GM21619 (cell line): ENCODE measurements at regions not wholly inside any gene's neighbourhood (a gene's known extent, or its start where the extent isn't known, plus 50 kb on each side); places are given as distances from the start of the nearest gene placed in this dataset.

ENCODE experiments used
- ATAC-seq: cut with Tn5 transposase; IDR thresholded peaks from one replicate; pipeline ENCODE4 v1.9.1; 2021; ENCODE audit not compliant: unreplicated experiment

DNA sequence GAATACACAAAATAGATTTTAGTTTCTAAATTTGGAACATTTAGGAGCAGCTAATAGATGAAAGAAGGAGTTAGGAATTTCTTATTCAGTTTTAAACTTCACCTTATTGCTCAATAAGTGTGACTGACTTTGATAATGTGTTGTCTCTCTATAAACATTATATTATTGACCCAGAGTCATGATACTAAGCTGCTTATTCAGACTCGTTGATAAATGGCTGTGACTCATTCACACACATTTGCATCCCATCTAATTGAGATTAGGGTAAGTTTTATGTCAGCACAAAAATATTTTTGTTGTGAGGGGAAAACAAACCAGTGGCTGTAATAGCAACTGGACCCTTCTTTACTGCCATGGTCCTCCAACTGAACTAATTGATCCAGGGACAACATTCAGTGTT is 137.6 kb downstream of the GOLIM4 start:
- ATAC-seq, result no peak

DNA sequence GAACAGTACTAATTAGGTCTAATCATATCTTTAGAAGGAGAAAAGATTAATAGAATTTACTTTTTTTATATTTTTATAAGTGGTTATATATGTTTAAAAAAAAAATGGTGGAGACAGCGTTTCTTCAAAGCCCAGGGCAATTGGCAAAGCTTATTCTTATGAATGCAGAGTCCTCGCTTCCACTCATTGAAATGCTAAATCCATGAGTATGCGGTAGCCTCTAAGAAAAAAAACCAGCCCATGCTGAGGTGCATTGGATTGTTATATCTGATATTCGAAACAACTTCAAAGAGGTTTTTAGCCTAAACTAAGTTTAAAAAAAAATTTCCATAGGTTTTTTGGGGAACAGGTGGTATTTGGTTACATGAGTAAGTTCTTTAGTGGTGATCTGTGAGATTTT is 142.8 kb downstream of the GOLIM4 start:
- no peak for ATAC-seq

DNA sequence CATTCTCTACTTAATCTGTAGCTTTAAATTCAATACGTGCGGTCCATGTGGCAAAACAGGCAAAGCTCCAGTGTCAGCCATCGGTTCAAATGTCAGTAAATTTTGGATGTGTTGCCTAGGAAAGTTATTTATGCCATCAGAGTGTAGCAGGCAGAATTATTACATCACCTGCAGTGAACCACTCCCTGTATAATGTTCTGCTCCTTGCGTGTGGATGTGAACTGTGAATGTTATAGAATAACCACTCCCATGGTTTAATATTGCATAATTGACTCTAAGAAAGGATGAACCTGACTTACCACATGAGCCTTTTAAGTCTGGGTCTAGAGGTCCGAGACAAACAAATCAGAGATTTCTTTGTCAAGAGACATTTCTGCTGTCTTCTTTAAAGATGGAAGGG is 145.5 kb downstream of the GOLIM4 start:
- ATAC-seq, result no peak

DNA sequence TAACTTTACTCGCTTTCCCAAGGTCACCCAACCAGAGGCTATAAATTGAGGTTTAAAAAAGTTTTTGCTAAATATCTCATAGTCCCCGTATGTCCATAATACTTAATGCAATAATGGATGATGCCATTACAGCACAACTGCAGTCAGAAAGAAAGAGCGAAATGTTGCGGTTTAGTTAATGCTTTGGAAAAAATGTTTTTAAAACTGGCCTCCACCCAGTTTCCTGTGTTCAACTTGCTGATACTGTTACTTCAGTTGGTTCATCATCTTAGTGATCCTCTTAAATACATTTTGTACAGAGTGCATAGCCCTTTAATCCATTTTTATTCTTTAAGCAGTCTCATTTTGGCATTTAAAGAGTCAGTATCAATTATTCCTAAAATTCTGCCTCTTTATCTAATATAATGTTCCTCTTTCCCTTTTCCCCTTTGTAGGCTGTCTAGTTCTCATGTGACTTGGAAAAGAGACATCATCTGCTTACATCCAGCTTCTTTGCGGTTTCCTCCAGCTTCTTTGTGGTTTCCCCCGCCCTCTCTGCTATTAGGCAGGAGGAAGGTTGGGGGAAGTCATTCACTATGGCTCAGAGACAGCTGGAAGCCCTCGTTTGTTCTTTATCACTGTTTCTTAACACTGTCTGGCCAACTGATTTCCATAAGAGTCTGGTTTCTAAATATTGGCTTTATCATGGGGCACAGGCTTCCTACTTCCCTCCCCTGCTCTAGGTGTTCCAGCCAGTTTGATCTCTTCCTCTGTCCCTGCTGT is 154.3 kb downstream of the GOLIM4 start:
- no peak for ATAC-seq

DNA sequence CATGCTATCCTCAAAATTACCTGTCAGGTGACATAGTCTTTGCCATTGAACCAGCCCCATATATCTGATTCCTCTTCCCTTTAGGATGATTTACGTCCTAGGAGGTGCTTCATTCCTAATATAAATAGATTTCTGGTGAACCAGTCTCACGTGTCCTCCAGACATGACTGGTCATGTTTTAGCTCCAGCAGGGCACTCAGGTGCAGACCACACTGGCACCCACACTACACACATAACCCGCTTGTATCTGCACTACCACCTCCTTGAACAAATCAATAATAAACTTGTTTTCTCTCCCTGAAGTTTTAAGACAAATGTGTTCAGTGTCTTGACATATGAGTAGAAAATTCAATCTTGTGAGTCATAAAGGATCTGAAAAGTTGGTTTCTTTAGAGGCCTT is 155.5 kb downstream of the GOLIM4 start:
- ATAC-seq, result no peak

DNA sequence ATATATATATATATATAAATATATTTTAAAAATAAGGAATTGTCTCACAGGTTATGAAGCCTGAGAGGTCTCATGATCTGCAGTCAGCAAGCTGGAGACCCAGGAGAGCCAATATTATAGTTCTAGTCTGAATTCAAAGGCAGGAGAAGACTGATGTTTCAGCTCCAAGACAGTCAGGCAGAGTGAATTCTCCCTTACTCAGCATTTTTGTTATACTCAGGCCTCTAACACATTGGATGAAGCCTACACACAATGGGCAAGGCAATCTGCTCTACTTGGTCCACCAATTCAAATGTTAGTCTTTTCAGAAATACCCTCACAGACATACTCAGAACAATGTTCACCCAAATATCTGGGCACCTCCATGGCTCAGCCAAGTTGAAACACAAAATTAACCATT is 157.2 kb downstream of the GOLIM4 start:
- ATAC-seq, result no peak

DNA sequence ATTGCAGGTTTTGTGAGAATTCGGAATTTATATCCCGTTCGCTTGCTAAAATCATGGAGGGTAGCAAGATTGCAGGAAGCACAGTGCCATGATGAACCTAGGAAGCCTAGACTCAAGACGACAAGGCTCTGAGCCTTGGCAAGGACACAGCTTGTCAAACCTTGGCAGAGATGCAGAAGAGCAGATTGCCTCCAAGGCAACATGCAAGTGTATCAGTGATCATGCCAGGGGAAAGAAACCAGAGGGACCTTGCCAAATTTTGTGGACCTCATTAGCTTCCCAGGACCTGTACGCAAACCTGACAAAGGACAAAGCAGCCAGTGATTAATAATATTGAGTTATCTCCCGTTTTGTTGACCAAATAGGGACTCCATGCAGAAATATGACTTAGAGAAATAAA is 159.7 kb downstream of the GOLIM4 start:
- ATAC-seq, result no peak

DNA sequence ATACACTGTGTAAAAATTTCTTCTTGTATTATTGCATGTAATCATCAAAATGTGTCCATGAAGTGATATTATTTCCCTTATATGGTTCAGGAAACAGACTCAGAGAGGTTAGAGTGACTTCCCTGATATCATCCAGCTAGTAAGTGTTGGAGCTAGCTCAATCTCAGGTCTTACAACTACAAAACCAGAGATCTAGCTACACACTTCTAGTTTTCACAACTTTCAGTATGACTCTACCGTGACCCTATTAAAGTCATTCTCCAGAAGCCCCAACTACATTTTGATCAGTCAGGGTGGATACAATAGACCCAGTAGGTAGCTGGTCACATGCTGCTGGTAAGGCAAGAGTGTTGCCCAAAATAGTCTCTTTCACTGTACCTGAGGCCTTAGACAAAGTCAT is 165.3 kb downstream of the GOLIM4 start:
- peak; percentile 40 for ATAC-seq

DNA sequence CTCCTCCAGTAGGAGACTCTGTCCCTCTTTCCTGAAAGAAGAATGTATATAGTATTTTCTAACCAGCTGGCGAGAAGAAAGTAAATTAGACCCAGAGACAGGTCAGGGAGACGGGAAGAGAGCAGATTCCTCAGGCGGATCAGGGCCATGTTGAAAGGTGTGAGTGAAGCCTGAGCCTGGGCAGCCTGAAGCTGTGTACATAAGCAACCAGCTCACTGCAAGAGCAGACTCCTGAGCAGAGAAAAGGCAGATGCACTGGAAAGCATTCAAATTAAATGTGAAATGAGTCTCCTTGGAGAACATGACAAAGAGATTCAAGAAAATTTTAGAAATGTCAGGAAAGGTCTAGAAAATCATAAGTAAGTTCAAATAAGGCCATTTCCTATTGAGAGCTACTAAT is 165.8 kb downstream of the GOLIM4 start:
- ATAC-seq, result no peak

DNA sequence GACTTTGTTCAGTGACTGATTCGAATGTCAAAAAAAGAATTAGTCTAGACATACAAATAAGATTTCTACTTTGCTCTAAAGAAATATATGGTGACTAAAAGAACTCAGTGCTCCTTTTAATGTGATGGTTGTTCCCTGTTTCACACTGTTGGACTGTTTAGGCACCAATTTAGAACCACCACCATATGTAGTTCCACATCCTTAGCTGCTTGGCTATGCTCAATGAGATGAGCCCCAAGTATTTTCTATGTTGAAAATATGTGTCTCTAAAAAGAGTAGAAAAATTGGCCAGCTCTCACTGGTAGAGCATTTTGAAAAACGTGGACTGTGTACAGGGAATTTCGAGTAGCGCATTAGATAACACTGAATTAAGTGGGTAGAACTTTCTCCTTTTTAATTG is 167.3 kb downstream of the GOLIM4 start:
- no peak for ATAC-seq

DNA sequence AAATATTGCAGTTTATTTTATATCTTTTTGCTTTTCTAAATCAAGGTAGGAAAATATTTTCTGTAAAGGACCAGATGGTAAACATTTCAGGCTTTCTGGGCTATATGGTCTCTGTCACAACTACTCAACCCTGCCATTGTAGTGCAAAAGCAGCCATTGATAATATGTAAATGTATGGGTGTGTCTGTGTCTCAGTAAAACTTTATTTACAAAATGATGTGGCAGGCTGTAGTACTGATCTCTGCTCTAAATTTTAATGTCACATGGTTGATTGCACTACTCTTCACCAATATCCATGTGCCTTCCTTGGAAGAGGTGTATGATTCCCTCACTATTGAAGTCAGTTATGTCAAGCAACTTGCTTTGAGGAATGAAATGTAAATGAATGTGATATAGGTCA is 175.0 kb downstream of the GOLIM4 start:
- ATAC-seq, result no peak

DNA sequence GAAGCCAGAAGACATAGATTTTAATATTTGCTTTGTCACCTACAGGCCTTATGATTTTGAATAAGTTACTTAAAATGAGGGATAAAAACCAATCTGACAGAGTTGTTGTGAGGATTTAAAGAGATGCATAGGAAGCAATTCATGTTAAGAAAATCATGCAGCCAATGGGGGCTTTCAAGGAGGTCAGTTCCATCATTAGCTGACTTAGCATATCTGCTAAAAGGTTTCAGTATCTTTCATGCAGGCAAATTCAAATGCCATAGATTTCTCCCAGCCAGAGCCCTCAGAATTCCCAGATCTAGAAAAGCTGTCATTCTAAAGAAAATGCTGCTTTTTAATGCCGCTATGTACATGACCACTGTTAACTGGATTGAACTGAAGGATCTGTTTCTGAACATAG is 176.1 kb downstream of the GOLIM4 start:
- no peak for ATAC-seq

DNA sequence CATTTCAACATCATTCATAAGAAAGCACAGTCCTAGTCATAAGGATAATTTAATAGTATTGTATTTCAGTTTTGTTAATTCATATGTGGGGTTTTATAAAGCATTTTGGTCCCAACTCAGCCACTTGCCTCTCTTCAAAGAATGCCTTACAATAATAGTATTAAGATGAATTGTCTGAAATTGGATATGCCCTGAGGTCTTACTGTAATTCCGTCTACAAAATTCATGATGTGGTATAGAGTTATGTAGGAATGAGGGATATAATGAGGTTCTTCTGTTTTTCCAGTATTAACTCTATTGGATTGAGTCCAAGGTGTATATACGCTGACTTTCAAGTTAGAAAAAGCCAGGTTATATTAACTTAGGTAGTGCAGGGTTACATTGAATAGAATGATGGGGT is 177.0 kb downstream of the GOLIM4 start:
- ATAC-seq, result no peak

DNA sequence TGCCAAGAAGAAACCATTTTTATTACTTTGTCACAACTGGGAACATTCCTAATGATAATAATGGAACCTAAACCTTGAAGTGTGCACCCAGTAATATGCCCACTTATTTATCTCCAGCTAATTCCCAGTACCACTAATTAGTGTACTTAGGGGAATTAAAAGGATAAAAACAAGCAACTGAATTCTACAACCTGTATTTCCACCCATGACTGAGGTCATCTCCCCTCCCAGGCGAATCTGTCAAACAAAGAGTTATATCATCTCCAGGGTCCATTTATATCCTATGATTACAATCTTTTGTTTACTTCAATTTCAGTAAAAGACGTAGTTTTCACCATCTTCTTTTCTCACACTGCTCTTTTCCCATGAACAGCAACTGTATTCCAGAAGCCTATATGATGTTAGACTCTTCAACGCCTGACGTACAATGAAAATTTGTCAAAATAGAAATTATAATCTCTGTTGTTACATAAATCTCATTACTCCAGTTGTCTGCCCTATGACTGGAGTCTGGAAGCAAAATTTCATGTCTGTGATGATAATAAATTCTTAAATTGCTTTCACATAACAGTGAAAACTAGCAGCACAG is 177.6 kb downstream of the GOLIM4 start:
- no peak for ATAC-seq

DNA sequence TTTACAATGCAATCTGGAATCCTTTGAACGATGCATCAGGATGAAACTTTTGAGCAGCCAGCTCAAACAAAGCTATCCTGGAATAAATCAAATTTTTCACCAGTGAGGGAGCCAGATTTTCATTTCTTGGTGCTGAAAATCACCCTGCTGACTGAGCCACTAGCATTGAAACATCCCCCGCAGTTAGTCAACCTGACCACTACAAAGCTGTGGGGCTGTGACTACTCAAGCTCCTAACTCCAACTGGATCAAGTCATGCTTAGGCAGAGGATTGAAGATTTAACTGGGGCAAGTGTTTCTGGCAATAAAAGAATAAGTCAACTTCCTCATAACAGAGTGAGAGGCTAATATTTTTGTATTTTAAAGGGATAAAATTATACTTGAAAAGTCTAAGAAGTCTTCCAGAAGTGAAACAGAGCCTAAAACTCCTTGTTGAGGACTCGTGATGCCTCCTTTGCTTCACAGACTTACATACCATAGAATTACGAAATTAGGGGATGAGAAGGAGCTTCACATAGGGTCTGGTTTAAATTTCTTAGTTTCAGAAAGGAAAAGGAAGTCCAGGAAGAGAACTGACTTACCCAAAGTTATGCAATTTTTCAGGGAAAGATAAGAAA is 177.8 kb downstream of the SERPINI1 start:
- ATAC-seq, result no peak

DNA sequence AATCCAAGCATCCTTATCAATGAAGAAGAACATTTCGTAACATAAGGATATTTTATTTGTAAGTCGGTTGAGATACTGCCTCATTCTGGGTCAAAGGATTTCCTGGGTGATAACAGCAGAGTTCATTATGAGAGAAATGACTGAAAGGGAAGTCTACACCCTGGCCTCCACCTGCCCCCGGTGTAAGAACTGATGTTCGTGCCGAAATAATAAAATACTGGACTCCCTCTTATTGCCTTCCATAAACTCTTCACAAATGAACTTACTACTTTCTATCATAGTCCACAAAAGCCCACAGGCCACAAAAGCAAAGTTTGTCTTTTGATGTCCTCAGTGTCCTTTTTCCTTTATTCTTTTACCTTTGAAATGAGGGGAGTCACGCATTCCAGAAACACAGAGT is 174.4 kb downstream of the SERPINI1 start:
- no peak for ATAC-seq

DNA sequence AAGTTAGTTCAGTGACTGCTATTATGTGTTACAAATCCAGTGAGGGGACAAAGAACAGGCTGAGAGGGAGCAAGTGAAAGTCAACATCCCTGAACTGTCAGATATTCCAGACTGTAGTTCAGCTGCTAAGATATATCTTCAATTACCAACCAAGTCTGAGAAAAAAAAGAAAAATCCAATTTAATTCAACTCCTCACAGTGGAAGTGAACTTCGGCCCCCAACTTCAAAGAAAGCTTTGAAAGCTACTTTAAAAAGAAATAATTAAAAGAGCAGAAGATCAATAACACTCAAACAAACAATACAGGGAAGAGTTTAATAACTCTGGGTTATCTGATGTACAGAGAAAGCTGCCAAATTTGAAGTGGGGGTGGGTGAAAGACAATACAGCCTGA is 174.0 kb downstream of the SERPINI1 start:
- ATAC-seq, result no peak

DNA sequence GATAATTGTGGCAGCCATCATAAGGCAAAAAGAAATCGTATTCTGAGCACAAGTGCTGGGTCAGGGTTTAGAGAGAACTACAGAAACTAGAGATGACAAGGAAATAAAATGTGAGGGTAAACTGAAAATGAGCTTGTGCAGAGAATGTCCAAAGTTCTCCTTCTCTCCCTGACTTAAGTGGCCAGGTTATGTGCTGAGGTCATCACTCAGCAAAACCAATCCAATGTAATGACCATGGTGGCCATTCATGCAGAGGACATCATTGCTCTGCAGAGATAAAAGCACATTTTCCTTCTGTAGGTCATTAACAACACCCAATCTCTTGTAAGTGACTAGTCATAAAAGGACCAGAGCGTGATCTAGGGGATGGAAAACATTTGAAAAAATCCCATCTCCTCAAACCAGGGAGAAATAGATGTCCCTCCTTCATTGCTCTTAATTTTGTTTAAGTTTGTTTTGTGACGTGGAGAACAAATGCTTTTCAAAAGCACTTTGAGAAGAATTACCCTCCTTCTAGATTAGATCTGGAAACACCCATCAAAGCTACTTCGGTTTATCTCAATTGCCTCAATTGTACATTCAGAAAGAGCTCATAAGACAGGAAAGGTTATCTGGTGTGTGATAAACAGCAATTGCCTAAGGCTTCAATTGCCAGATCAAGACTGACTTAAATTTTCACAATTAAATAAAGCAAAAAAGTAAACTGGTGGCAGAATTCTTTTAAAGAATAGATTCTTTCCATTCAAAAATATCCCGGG is 173.4 kb downstream of the SERPINI1 start:
- no peak for ATAC-seq

DNA sequence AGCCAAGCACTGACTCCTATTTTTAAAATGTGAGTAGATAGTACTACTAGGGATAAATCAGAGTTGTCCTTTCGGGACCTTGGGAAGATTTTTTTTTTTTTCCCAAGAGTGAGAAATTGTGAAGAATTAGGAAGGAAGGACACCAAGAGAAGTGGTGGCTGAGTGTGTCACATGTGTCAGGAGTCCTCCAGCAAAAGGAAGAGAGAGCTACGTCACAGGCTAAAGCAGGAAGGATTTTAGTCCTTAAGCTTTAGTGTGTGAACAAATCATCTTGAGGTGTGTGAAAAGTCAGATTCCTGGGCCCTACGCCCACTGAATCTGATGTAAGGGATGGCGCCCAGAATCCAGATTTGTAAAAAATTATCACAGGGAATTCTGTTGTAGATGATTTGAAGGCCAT is 172.7 kb downstream of the SERPINI1 start:
- no peak for ATAC-seq

DNA sequence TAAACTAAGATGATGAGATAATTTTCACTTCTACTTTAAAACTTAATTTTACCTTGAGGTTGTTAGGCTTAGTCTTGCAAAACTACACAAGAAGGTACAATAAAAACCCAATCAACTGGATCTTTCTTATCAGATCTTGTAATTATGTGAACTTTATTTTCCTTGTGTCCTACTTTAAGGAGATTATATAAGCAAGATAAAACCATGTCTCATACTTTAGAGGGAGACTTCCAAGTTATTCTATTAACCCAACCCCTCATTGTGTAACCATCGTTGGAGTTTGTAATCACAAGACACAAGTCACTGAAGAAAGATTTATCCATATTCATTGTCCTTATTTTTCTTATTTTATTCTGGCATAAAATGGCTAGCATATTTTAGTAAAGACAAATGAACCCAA is 165.6 kb downstream of the SERPINI1 start:
- ATAC-seq, result no peak

DNA sequence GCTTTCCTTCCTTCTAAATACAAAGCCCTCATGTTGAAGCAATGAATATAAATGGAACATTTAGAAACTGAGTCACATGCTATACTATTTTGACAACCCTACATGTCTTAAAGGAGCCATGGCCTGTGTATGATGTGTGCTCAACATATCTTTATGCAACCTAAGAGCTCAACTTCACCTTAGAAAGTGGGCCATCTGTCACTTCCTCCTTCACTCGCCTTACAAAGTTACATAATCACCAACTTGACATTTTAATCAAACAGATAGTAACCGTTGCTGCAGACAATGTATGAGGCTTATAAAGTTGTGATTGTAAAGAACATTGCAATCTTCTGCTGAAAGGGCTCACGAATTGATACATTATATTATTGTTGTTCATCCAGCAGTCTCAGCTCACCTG is 163.6 kb downstream of the SERPINI1 start:
- ATAC-seq, result no peak

DNA sequence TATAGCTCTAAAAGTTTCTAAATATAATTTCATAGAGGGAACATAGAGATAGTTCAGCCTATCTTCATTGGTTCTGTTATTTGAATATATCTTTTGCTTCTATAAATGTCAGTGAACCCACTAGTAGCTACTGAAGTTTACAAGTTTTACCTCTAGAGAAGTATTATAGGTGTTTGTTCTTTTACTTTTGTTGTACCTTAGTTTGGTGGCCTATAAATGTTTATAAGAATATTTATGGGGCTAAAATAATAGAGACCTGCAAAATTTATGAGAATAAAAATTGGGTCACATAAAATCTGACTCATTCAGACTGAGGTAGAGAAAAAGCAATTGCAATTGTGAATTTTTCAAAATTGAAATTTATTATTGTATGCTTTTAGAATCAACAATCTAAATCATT is 162.6 kb downstream of the SERPINI1 start:
- no peak for ATAC-seq
